HepG2 (cell line): ENCODE measurements at regions not wholly inside any gene's neighbourhood (a gene's known extent, or its start where the extent isn't known, plus 50 kb on each side); places are given as distances from the start of the nearest gene placed in this dataset.

Experiments
- ARID5B ChIP-seq: IDR thresholded peaks from 2 replicates; pipeline ENCODE4 v1.4.0; 2020; ENCODE audit warnings: mild to moderate bottlenecking, missing genetic modification reagents
- BCL6 ChIP-seq: IDR thresholded peaks from 2 replicates; pipeline ENCODE4 v1.6.1; 2016; ENCODE audit warnings: missing genetic modification reagents, missing compliant biosample characterization
- CENPBD1 ChIP-seq: sonication (generic); formaldehyde crosslinking; IDR thresholded peaks from 2 replicates; pipeline ENCODE4 v1.8.0; 2022; ENCODE audit warnings: missing genetic modification reagents, low read depth, mild to moderate bottlenecking, borderline replicate concordance
- FOSL2 ChIP-seq: sonication (generic); formaldehyde crosslinking; IDR thresholded peaks from 2 replicates; pipeline ENCODE4 v1.4.0; 2020; ENCODE audit warnings: missing genetic modification reagents
- FOXA1 ChIP-seq, 2 experiments: fragments of 450-650 bp in 1 of 2; sonication (generic) in 1 of 2; formaldehyde crosslinking in 1 of 2; IDR thresholded peaks; 2 replicates each; pipeline versions ENCODE4 v1.4.0 to v1.6.1; 2016 to 2020; ENCODE audit warnings: missing genetic modification reagents in 1 of 2
- FOXA3 ChIP-seq: IDR thresholded peaks from 2 replicates; pipeline ENCODE4 v1.6.1; 2016; ENCODE audit warnings: missing genetic modification reagents, missing compliant biosample characterization
- FOXP1 ChIP-seq, 2 experiments: fragments of 450-650 bp in 1 of 2; IDR thresholded peaks; 2 replicates each; pipeline ENCODE4 v1.6.1; 2017 to 2018; ENCODE audit warnings: antibody characterized with exemption in 1 of 2
- GABPA ChIP-seq, 2 experiments: IDR thresholded peaks; 2 replicates each; pipeline ENCODE4 v1.6.1; 2011 to 2016; ENCODE audit warnings: low read depth in 2 of 2, low read length in 1 of 2, missing biosample characterization in 1 of 2, missing genetic modification characterization in 1 of 2
- HNF1B ChIP-seq: sonication (generic); formaldehyde crosslinking; IDR thresholded peaks from 2 replicates; pipeline ENCODE4 v1.5.1; 2020; ENCODE audit warnings: mild to moderate bottlenecking, moderate library complexity, missing genetic modification reagents
- KLF11 ChIP-seq: IDR thresholded peaks from 2 replicates; pipeline ENCODE4 v1.6.1; 2016; ENCODE audit warnings: missing compliant biosample characterization
- MXD3 ChIP-seq: IDR thresholded peaks from 2 replicates; pipeline ENCODE4 v1.6.1; 2016; ENCODE audit warnings: mild to moderate bottlenecking, missing biosample characterization, missing genetic modification reagents
- SCMH1 ChIP-seq: sonication (generic); formaldehyde crosslinking; IDR thresholded peaks from 2 replicates; pipeline ENCODE4 v1.9.0; 2021; ENCODE audit warnings: missing genetic modification reagents, mild to moderate bottlenecking, borderline replicate concordance
- SOX13 ChIP-seq, 3 experiments: fragments of 450-650 bp in 1 of 3; sonication (generic) in 1 of 3; formaldehyde crosslinking in 1 of 3; IDR thresholded peaks in 2 of 3; conservative IDR thresholded peaks in 1 of 3; 2 replicates each; pipeline versions ENCODE4 v1.5.0 to v1.6.1; 2016 to 2020; ENCODE audit warnings: antibody characterized with exemption in 1 of 3, mild to moderate bottlenecking in 1 of 3, missing compliant biosample characterization in 1 of 3, missing genetic modification reagents in 1 of 3, moderate library complexity in 1 of 3
- SOX5 ChIP-seq: IDR thresholded peaks from 2 replicates; pipeline ENCODE4 v1.6.1; 2016; ENCODE audit warnings: borderline replicate concordance
- SOX6 ChIP-seq, 2 experiments: fragments of 450-650 bp in 1 of 2; sonication (generic) in 1 of 2; formaldehyde crosslinking in 1 of 2; IDR thresholded peaks; 2 replicates each; pipeline versions ENCODE4 v1.4.0 to v1.6.1; 2017 to 2020; ENCODE audit warnings: antibody characterized with exemption in 1 of 2, mild to moderate bottlenecking in 1 of 2, missing genetic modification reagents in 1 of 2
- TEAD3 ChIP-seq: optimal IDR thresholded peaks from 2 replicates; pipeline ENCODE3; 2016; ENCODE audit warnings: borderline replicate concordance
- ZNF414 ChIP-seq: sonication (generic); formaldehyde crosslinking; IDR thresholded peaks from 2 replicates; pipeline ENCODE4 v1.5.0; 2020; ENCODE audit warnings: missing genetic modification reagents
- ZNF451 ChIP-seq: sonication (generic); formaldehyde crosslinking; IDR thresholded peaks from 2 replicates; pipeline ENCODE4 v1.5.0; 2020; ENCODE audit warnings: mild to moderate bottlenecking, missing genetic modification reagents
- ZNF780A ChIP-seq: sonication (generic); formaldehyde crosslinking; IDR thresholded peaks from 2 replicates; pipeline ENCODE4 v1.8.0; 2022; ENCODE audit warnings: mild to moderate bottlenecking, missing genetic modification reagents, moderate library complexity

- TF ChIP-seq SOX13 (IDR thresholded peaks at IDR 0.05), result 0 out of 2 replicates have a peak, but pooled peaks have one; percentile 41
- TF ChIP-seq SOX13 (CRISPR knock-in tag; conservative IDR thresholded peaks at IDR 0.05 in 1 of 2, IDR thresholded peaks at IDR 0.05 in 1 of 2), result peak in 1 of 2 experiments; percentile 65; a peak in 2 of 4 replicates
- TF ChIP-seq MXD3, result no peak
- TF ChIP-seq SCMH1 (CRISPR knock-in tag), result no peak
- TF ChIP-seq ZNF414 (CRISPR knock-in tag), result no peak
- TF ChIP-seq SOX6 (IDR thresholded peaks at IDR 0.05), result no peak
- TF ChIP-seq SOX6 (CRISPR knock-in tag; IDR thresholded peaks at IDR 0.05), result peak; percentile 56
- TF ChIP-seq FOXA1 (IDR thresholded peaks at IDR 0.05), result no peak
- 0 out of 2 replicates have a peak, but pooled peaks have one; percentile 7 for TF ChIP-seq FOXA1 (CRISPR knock-in tag; IDR thresholded peaks at IDR 0.05)
- no peak for TF ChIP-seq ZNF780A (CRISPR knock-in tag)
- peak; percentile 30; the same call in 1 of the 2 replicates for TF ChIP-seq ARID5B (CRISPR knock-in tag)
- no peak for TF ChIP-seq CENPBD1 (CRISPR knock-in tag)
- no peak for TF ChIP-seq GABPA (IDR thresholded peaks at IDR 0.05; ENCODE audit: low read depth, low read length)
- peak; percentile 59; the same call in 1 of the 2 replicates for TF ChIP-seq GABPA (CRISPR knock-in tag; IDR thresholded peaks at IDR 0.05; ENCODE audit: low read depth)
- no peak for TF ChIP-seq HNF1B (CRISPR knock-in tag)
- TF ChIP-seq KLF11, result no peak
- TF ChIP-seq FOXA3 (CRISPR knock-in tag), result peak; percentile 65
- no peak for TF ChIP-seq ZNF451 (CRISPR knock-in tag)
- peak; percentile 42 for TF ChIP-seq TEAD3 (CRISPR knock-in tag)
- TF ChIP-seq SOX5 (CRISPR knock-in tag), result peak; percentile 69; the same call in 1 of the 2 replicates
- TF ChIP-seq FOXP1 (IDR thresholded peaks at IDR 0.05), result no peak
- TF ChIP-seq FOXP1 (CRISPR knock-in tag; IDR thresholded peaks at IDR 0.05), result peak; percentile 66
- peak; percentile 85 for TF ChIP-seq FOSL2 (CRISPR knock-in tag)
- TF ChIP-seq BCL6 (CRISPR knock-in tag), result no peak
Observed at GRCh38 chr9:90556897-90557675, 85.5 kb downstream of the DIRAS2 start (continued).
